GM12892 (cell line): ENCODE measurements at regions not wholly inside any gene's neighbourhood (a gene's known extent, or its start where the extent isn't known, plus 50 kb on each side); places are given as distances from the start of the nearest gene placed in this dataset.

Source experiments
- DNase-seq: peaks from one replicate; pipeline ENCODE4 v3.0.0; 2011; ENCODE audit not compliant: insufficient read length
- FAIRE-seq: peaks from 2 replicates; lab custom pipeline; 2011; peaks lifted over from hg19 to GRCh38; lab: Jason Lieb, UNC
- POLR2A ChIP-seq: IDR thresholded peaks from 2 replicates; pipeline ENCODE4 v1.6.1; 2011; ENCODE audit warnings: low read depth, low read length, control low read depth
- POLR2AphosphoS5 ChIP-seq: IDR thresholded peaks from 2 replicates; pipeline ENCODE4 v1.6.1; 2011; ENCODE audit warnings: low read depth, low read length, control low read depth
- TAF1 ChIP-seq: IDR thresholded peaks from 2 replicates; pipeline ENCODE4 v1.6.1; 2011; ENCODE audit warnings: low read depth, mild to moderate bottlenecking, control low read depth, low read length, borderline replicate concordance

DNA sequence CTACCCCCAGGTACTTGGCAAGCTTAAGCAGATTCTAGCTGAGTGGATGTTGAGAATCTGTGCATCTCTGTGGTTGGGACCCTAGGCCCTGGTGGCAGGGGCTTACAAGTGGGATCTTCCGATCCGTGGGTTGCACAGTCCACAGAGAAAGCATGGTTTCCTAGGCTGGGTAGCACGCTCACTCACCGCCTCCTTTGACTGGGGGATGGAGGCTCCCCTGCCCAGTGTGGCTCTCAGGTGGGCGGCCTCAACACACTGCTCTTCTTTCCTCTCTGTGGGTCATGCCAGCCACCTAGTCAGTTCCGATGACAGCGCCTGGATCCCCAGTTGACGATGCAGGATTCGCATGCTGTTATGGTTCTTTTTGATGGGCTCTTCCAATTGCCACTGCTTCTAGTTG lies 639.5 kb upstream of the ADAMTS5 start:
- TF ChIP-seq POLR2A (no peak), TAF1 (no peak), POLR2AphosphoS5 (no peak)
- DNase-seq (no peak), FAIRE-seq (no peak)

DNA sequence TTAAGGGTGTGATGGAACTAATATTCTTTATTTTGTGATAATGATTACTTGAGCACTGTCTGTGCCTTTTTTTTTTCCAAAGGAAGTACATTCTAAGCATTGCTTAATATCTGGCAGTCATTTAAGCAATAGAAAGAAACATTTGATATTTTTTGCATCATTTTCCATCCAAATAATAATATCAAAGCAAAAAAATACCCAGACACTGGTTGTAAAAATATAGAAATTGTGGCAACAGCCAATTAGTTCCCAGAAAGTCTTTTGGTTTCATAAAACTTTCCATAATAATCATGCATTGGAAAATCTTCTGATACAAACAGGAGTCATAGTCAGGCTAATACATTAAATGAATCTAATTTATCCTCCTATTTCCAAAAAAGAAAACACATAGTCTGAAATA lies 629.3 kb upstream of the ADAMTS5 start:
- FAIRE-seq = no peak
- no peak for DNase-seq
- TF ChIP-seq TAF1 (no peak), POLR2AphosphoS5 (no peak)

DNA sequence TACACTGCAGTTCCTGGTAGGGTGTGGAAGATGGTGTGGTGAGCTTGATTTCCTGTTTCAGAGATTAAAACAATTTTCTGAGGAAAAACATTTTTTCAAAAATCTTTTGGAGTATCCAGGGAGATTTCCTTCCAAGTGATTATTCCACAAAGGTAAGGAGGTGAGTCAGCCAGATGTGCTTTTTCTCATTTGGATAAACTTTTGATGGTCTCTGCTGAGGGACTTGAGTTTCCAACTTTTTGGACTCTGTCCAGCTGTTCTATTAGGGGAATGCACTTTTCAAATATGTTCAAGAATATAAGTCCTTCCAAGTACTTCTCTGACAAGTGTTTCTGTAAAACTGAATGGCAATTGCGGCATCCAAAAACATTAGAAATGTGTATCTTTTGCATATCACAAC lies 628.8 kb upstream of the ADAMTS5 start:
- DNase-seq (no peak), FAIRE-seq (no peak)
- TF ChIP-seq POLR2A = no peak
- TF ChIP-seq TAF1 = no peak
- no peak for TF ChIP-seq POLR2AphosphoS5

DNA sequence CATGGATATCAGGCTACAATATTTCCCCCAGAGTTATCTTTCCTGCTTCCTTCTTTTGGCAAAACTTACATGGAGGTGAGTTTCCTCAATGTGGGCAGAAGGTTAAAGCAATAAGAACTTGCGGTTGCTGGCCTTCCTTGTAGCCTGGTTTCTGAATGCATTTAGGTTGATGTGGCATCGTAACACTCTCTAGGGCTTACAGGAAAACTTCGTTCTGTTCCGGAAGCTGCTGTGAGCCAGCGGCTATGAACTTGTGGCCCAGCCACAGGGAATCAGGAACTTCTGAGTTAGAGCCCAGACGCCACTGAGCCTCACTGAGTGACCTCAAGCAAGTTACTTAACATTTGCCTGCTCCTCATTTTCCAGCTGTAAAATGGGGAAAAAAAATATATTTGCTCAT lies 623.4 kb upstream of the ADAMTS5 start:
- TF ChIP-seq POLR2A (no peak), POLR2AphosphoS5 (no peak), TAF1 (no peak)
- no peak for DNase-seq
- no peak for FAIRE-seq

DNA sequence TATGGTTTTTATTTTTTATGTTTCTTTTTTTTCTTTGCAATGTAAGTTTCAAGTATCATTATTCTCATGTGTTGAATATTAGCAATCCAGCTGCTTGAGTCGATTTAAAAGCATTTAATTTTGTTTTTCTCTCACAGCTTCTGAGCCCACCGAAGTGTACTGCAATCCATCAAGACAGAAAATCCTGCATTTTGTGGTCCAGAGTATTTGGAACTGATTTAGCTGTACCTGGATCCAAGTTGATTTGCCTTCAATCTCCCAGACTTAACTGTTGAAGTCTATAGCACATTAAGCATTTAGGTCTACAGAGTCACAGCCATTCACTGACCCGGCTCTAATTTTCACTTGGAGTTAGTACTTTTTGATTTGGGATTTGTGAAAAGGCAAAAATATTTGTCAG lies 622.9 kb upstream of the ADAMTS5 start:
- TF ChIP-seq POLR2AphosphoS5 (no peak), POLR2A (no peak), TAF1 (no peak)
- no peak for FAIRE-seq
- no peak for DNase-seq

DNA sequence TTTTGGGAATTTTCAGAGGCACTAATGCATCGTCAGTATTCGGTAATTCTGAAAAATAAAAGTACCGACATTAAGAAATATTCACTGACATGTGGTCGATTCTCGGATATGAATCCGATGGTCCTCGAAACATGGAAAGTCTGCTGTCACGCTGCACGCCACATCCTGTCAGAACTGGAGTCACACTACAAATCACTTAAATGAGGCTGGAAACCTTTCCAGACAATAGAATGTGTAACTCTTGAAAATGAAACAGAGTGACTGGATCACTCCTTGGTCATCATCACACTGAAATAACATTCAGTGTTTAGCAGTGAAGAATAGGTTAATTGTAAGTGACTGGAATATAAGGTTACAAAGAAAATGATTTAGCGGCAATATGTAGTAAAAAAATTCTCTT lies 620.1 kb upstream of the ADAMTS5 start:
- FAIRE-seq (no peak), DNase-seq (no peak)
- no peak for TF ChIP-seq POLR2A
- no peak for TF ChIP-seq TAF1
- no peak for TF ChIP-seq POLR2AphosphoS5

DNA sequence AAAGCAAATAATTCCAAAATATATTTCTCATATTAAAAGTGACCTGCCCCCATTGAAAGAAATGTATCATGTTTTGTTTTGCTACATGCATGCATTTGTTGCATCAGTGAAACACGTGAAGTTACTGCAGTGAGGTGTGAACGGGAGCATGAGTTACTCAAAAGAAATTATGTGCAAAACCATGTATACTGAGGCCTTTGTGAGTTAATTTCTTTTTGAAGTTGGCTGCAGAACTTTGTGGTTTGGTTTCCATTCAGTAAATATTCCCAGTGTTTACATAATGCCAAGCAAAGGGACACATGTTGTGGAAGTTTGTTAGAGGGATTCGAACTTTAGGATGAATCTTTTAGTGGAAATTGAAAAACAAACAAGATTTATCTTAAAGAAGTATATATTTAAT lies 619.4 kb upstream of the ADAMTS5 start:
- no peak for DNase-seq
- TF ChIP-seq POLR2AphosphoS5 (no peak), POLR2A (no peak), TAF1 (no peak)
- FAIRE-seq = no peak

DNA sequence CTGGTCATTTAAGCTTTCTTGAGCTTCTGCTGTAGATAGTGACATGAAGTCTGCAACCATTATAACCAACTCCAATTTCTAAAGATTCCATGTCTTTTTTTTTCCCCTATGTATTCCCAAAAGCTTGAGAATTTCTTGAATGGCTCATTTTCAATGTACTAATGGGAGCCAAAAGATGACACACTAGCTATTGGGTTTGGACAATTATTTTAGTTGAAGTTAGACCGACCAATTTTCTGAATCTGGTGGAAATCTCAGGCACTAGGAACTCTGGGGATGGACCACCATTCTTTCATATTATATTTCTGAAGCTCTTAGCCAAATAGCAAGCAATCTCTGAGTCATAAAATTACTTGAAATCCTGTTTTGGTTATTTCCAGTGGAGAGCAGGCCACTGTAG lies 617.4 kb upstream of the ADAMTS5 start:
- FAIRE-seq (no peak), DNase-seq (no peak)

DNA sequence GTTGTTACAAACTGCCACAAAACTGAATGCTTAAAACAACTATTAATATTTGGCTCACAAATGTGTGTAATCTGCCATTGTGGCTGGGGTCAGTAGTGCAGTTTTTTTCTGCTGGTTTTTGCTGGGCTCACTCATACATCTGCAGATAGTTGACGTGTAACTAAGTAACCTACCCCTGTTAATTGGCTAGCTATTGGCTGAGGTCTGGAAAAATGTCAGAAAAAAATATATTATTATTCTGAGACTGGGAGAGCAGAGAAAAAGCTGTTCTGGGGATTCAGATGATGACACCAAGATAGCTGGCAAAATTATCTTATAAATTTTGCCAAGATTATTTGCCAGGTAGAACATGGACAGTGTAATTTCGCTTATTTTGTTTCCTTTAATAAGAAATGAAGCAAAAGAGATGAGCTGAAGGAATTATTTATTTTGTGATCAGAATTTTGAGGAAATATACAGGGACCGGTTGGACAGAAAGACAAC lies 616.1 kb upstream of the ADAMTS5 start:
- no peak for FAIRE-seq
- no peak for DNase-seq

More for the DNA sequence above, 617.4 kb upstream of the ADAMTS5 start:
- TF ChIP-seq POLR2A (no peak), POLR2AphosphoS5 (no peak), TAF1 (no peak)

DNA sequence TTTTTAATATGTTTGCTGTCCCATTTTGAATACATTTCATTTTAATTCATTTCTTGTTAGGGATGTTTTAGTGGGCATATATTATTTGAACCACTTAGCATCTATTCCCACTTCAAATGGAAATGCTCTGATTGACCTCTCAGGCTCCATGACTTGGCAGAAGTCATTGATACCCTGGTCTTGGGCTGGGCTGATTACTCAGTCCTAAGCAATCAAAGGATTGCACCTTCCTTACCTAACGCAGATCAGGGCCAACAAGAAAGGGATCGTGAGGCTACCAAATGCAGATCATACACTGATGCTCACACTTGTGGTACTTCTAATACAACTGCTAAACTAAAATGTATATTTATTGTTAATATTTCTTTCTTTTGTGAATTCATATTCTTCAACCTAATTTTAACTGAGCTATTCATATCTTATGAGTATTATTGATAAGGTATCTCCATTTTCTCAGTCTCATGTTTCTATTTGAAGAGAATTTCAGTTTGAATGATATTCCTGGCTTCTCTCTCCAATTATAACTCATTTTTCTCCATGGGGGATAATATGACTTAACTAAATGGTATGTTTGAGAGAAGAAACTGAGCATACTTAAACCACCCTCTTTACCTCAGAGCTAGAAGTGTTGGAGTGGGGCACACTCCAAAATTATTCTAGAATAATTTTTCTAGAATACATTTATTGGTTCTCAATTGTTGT lies 615.5 kb upstream of the ADAMTS5 start:
- no peak for DNase-seq
- no peak for FAIRE-seq
- TF ChIP-seq POLR2A (no peak), POLR2AphosphoS5 (no peak), TAF1 (no peak)

More for the DNA sequence above, 616.1 kb upstream of the ADAMTS5 start:
- TF ChIP-seq TAF1 = no peak
- TF ChIP-seq POLR2A = no peak
- TF ChIP-seq POLR2AphosphoS5 = no peak

DNA sequence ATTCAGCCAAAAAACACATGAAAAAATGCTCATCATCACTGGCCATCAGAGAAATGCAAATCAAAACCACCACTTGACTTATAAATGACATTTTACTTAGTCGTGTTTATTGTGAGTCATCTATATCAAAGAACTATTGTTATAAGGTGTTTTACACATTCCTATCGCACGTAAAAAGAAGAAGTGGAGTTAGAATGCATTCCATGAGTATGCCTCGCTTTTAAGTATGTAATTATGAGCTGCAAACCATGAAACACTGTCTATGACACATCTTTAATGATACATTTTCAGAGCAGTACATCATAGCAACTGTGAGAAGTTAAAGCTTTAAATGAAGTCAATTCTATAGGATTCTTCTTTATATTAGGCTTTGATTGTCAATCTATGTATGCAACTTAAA lies 614.3 kb upstream of the ADAMTS5 start:
- no peak for FAIRE-seq
- DNase-seq = no peak
- TF ChIP-seq TAF1 = no peak
- no peak for TF ChIP-seq POLR2AphosphoS5
- no peak for TF ChIP-seq POLR2A

DNA sequence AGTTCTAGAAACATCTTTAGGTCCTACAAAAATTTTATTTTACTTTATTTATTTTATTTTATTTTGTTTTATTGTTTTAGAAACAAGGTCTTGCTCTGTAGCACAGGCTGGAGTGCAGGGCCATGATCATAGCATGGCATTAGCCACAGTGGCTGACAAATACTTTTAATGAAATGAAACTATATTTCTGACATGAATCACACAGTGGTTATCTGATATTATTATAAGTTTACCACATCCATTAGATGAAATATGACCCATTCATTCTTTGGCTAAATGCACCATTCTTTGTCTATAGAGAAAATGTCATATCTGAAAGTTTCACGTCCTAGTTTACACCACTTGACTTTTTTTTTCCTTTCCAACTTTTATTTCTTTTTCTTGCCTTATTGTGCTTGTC lies 613.4 kb upstream of the ADAMTS5 start:
- TF ChIP-seq TAF1 (no peak), POLR2AphosphoS5 (no peak), POLR2A (no peak)
- DNase-seq (no peak), FAIRE-seq (no peak)

DNA sequence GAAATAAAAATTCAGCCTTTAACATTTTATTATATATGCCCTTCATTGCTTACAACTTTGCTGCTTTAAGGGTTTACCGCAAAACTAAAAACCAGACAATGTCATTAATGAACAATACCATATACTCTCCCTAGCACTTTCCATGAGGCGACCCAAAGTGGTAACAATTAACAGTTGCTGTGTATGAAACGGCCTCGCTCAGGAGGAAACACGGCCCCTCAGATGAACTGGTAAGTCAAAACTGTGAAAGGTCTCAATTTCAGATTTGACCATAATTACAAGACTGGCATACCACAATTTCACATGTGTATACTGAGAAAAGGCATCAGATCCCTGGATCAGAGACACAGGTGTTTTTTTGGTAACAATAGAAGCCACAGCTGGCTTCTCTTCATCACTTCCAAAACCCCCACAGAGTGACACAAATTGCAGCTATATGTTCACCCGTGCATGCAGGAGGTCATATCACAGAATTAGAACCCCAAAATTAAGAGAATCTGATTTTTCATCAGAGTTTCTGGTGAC lies 611.9 kb upstream of the ADAMTS5 start:
- FAIRE-seq (no peak), DNase-seq (no peak)
- no peak for TF ChIP-seq POLR2AphosphoS5
- TF ChIP-seq TAF1 = no peak
- no peak for TF ChIP-seq POLR2A

DNA sequence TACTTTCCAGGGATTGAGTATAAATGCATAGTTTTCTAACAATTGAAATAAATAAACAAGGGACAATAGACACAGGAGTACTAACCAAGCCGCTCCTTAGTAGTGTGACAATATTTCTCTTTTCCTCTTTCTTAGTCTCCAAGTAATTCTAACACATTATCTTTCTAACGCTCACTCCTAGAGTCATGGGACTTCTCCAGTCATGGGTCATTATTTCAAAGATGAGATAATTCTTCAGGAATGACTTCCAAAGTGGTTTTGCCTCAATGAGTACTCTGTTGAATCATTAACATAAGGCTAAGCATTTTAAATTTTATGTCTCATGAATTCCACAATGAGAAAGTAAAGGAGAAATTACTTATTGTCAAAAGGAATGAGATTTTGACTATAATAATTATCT lies 605.8 kb upstream of the ADAMTS5 start:
- DNase-seq (no peak), FAIRE-seq (no peak)
- no peak for TF ChIP-seq POLR2AphosphoS5
- no peak for TF ChIP-seq POLR2A
- no peak for TF ChIP-seq TAF1
